Coronary artery (tissue), 2 donors: ENCODE measurements at regions not wholly inside any gene's neighbourhood (a gene's known extent, or its start where the extent isn't known, plus 50 kb on each side); places are given as distances from the start of the nearest gene placed in this dataset.

Experiments
- DNase-seq: peaks from one replicate; pipeline ENCODE4 v3.0.0-alpha.2; 2017; ENCODE audit warnings: low spot score
- H3K27ac ChIP-seq, 2 donors: fragments of 200-600 bp; sonication (generic); one replicate each; pipeline ENCODE4 v1.5.1; 2016 to 2019
- H3K4me3 ChIP-seq: fragments of 200-600 bp; sonication (generic); 2 replicates; pipeline ENCODE4 v1.5.1; 2016; ENCODE audit warnings: mild to moderate bottlenecking, moderate library complexity
- CTCF ChIP-seq: fragments of 200-600 bp; sonication (generic); IDR thresholded peaks from one replicate; pipeline ENCODE4 v1.5.1; 2019; ENCODE audit warnings: antibody characterized with exemption

- no peak for TF ChIP-seq CTCF
- Histone ChIP-seq H3K4me3 (no peak overlapping the region), H3K27ac (no peak overlapping the region)
- no peak for DNase-seq
Observed at GRCh38 chr16:9680019-9680655, 502.1 kb downstream of the GRIN2A start.

GRCh38 chr16:9680968-9681367 lies 501.3 kb downstream of the GRIN2A start:
- H3K4me3 ChIP-seq: no peak overlapping the region
- no peak for TF ChIP-seq CTCF
- no peak overlapping the region for H3K27ac ChIP-seq
- no peak for DNase-seq

GRCh38 chr16:9681508-9681907 lies 500.7 kb downstream of the GRIN2A start:
- DNase-seq: no peak
- no peak overlapping the region for H3K4me3 ChIP-seq
- H3K27ac ChIP-seq: no peak overlapping the region
- TF ChIP-seq CTCF: no peak

GRCh38 chr16:9682320-9682719 lies 499.9 kb downstream of the GRIN2A start:
- Histone ChIP-seq H3K4me3 (no peak overlapping the region), H3K27ac (no peak overlapping the region)
- DNase-seq: no peak
- TF ChIP-seq CTCF: no peak

GRCh38 chr16:9683677-9684076 lies 498.6 kb downstream of the GRIN2A start:
- no peak overlapping the region for H3K4me3 ChIP-seq
- no peak for TF ChIP-seq CTCF
- no peak for DNase-seq
- no peak overlapping the region for H3K27ac ChIP-seq

- H3K4me3 ChIP-seq: no peak overlapping the region
- no peak for TF ChIP-seq CTCF
- no peak overlapping the region for H3K27ac ChIP-seq
- DNase-seq: no peak
Observed at GRCh38 chr16:9687737-9688319, 494.4 kb downstream of the GRIN2A start.

GRCh38 chr16:9689597-9689996 lies 492.6 kb downstream of the GRIN2A start:
- Histone ChIP-seq H3K27ac (no peak overlapping the region), H3K4me3 (no peak overlapping the region)
- no peak for DNase-seq
- no peak for TF ChIP-seq CTCF
